ENCODE measurements at regions not wholly inside any gene's neighbourhood (a gene's known extent, or its start where the extent isn't known, plus 50 kb on each side); places are given as distances from the start of the nearest gene placed in this dataset.
A peak's percentile ranks its signal among the peaks of the same experiment; 100 is the strongest.

- TF ChIP-seq, protein P1, sequence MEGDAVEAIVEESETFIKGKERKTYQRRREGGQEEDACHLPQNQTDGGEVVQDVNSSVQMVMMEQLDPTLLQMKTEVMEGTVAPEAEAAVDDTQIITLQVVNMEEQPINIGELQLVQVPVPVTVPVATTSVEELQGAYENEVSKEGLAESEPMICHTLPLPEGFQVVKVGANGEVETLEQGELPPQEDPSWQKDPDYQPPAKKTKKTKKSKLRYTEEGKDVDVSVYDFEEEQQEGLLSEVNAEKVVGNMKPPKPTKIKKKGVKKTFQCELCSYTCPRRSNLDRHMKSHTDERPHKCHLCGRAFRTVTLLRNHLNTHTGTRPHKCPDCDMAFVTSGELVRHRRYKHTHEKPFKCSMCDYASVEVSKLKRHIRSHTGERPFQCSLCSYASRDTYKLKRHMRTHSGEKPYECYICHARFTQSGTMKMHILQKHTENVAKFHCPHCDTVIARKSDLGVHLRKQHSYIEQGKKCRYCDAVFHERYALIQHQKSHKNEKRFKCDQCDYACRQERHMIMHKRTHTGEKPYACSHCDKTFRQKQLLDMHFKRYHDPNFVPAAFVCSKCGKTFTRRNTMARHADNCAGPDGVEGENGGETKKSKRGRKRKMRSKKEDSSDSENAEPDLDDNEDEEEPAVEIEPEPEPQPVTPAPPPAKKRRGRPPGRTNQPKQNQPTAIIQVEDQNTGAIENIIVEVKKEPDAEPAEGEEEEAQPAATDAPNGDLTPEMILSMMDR (conservative IDR thresholded peaks at IDR 0.05) = no peak
- H3K9me3 ChIP-seq (ENCODE audit: control insufficient read depth, low read length) = peaks cover under 1% of the 10 kb centered on the region
- no peak overlapping the region for H3K4me3 ChIP-seq (ENCODE audit: low read length)
- no peaks in the 10 kb centered on the region for H3K36me3 Mint-ChIP-seq (ENCODE audit: low read depth)
- WGBS, 2 experiments (ENCODE audit: insufficient coverage in 1 of 2, insufficient read length in 1 of 2) = 92% methylated on average over 5 of the region's 5 CpGs; no CpG with 5 or more reads in 1 of the 2 experiments
- no peak overlapping the region for H3K4me3 Mint-ChIP-seq
- no peaks in the 10 kb centered on the region for H3K4me1 ChIP-seq (ENCODE audit: control insufficient read depth, insufficient read depth, low read length)
- peaks cover 4% of the 10 kb centered on the region for H3K27me3 Mint-ChIP-seq (ENCODE audit: insufficient read depth)
- peaks cover 6% of the 10 kb centered on the region for H3K9me3 Mint-ChIP-seq
- peaks cover 23% of the 10 kb centered on the region for H3K4me1 Mint-ChIP-seq
- H3K9ac ChIP-seq (ENCODE audit: extremely low read depth, low read length, poor library complexity, severe bottlenecking) = no peak overlapping the region
- no peaks in the 10 kb centered on the region for H3K27me3 ChIP-seq (ENCODE audit: control insufficient read depth, insufficient read depth, low read length, poor library complexity, severe bottlenecking)
- no peak overlapping the region for H3K27ac Mint-ChIP-seq
- no peak overlapping the region for H3K27ac ChIP-seq (ENCODE audit: low read depth, low read length)
- H3K36me3 ChIP-seq (ENCODE audit: control insufficient read depth, insufficient read depth, low read length) = no peaks in the 10 kb centered on the region
- no peak for DNase-seq
Measured at GRCh38 chr3:16668776-16669545, 63.7 kb upstream of the DAZL start.

GRCh38 chr3:16670191-16670590 lies 65.0 kb upstream of the DAZL start:
- Histone ChIP-seq H3K4me1 (ENCODE audit: control insufficient read depth, insufficient read depth, low read length) (no peaks in the 10 kb centered on the region), H3K36me3 (ENCODE audit: control insufficient read depth, insufficient read depth, low read length) (no peaks in the 10 kb centered on the region), H3K4me3 (ENCODE audit: low read length) (no peak overlapping the region), H3K27ac (ENCODE audit: low read depth, low read length) (no peak overlapping the region), H3K27me3 (ENCODE audit: control insufficient read depth, insufficient read depth, low read length, poor library complexity, severe bottlenecking) (no peaks in the 10 kb centered on the region), H3K9me3 (ENCODE audit: control insufficient read depth, low read length) (peaks cover 13% of the 10 kb centered on the region), H3K9ac (ENCODE audit: extremely low read depth, low read length, poor library complexity, severe bottlenecking) (no peak overlapping the region)
- Mint-ChIP-seq H3K4me3 (no peak overlapping the region), H3K36me3 (ENCODE audit: low read depth) (no peaks in the 10 kb centered on the region), H3K27me3 (ENCODE audit: insufficient read depth) (peaks cover 4% of the 10 kb centered on the region), H3K4me1 (peaks cover 11% of the 10 kb centered on the region), H3K27ac (no peak overlapping the region), H3K9me3 (peaks cover 14% of the 10 kb centered on the region)
- TF ChIP-seq, protein P1 (conservative IDR thresholded peaks at IDR 0.05) = no peak
- DNase-seq = no peak

GRCh38 chr3:16671690-16672089 lies 66.5 kb upstream of the DAZL start:
- Histone ChIP-seq H3K4me3 (ENCODE audit: low read length) (no peak overlapping the region), H3K36me3 (ENCODE audit: control insufficient read depth, insufficient read depth, low read length) (no peaks in the 10 kb centered on the region), H3K9me3 (ENCODE audit: control insufficient read depth, low read length) (peaks cover 28% of the 10 kb centered on the region), H3K4me1 (ENCODE audit: control insufficient read depth, insufficient read depth, low read length) (no peaks in the 10 kb centered on the region), H3K27ac (ENCODE audit: low read depth, low read length) (no peak overlapping the region), H3K9ac (ENCODE audit: extremely low read depth, low read length, poor library complexity, severe bottlenecking) (no peak overlapping the region), H3K27me3 (ENCODE audit: control insufficient read depth, insufficient read depth, low read length, poor library complexity, severe bottlenecking) (no peaks in the 10 kb centered on the region)
- Mint-ChIP-seq H3K4me3 (no peak overlapping the region), H3K4me1 (peaks cover 11% of the 10 kb centered on the region), H3K27ac (peak overlapping the region; percentile 15), H3K36me3 (ENCODE audit: low read depth) (peaks cover 6% of the 10 kb centered on the region), H3K27me3 (ENCODE audit: insufficient read depth) (peaks cover 4% of the 10 kb centered on the region), H3K9me3 (peaks cover 29% of the 10 kb centered on the region)
- 38 to 83% methylated on average over 1 of the region's 1 CpG for WGBS, 2 experiments (ENCODE audit: insufficient coverage in 1 of 2, insufficient read length in 1 of 2)
- TF ChIP-seq, protein P1 (conservative IDR thresholded peaks at IDR 0.05) = no peak
- no peak for DNase-seq
